Activated CD4-positive, alpha-beta memory T cell treated with anti-CD3 and anti-CD28 coated beads for 36 hours (primary cell): ENCODE measurements at regions not wholly inside any gene's neighbourhood (a gene's known extent, or its start where the extent isn't known, plus 50 kb on each side); places are given as distances from the start of the nearest gene placed in this dataset.

Experiments used
- CTCF ChIA-PET: fragments of 350-600 bp; sonication (Branson Sonifier 250); formaldehyde crosslinking; loops from one replicate; lab custom pipeline; 2021; ENCODE audit warnings: antibody characterized with exemption, inconsistent platforms; lab: Charles Lee
- POLR2A ChIA-PET: fragments of 350-600 bp; sonication (Branson Sonifier 250); formaldehyde crosslinking; loops from one replicate; lab custom pipeline; 2021; ENCODE audit warnings: antibody characterized with exemption; lab: Charles Lee
- DNase-seq: peaks from one replicate; pipeline ENCODE4 v3.0.0-alpha.2; 2020
- H3K27ac Mint-ChIP-seq: one replicate; pipeline ENCODE4 v1.8.0; 2021; ENCODE audit warnings: mixed read lengths
- H3K27me3 Mint-ChIP-seq: one replicate; pipeline ENCODE4 v1.8.0; 2021; ENCODE audit warnings: mixed read lengths
- H3K36me3 Mint-ChIP-seq: one replicate; pipeline ENCODE4 v1.8.0; 2021; ENCODE audit warnings: mixed read lengths
- H3K4me1 Mint-ChIP-seq: one replicate; pipeline ENCODE4 v1.8.0; 2021; ENCODE audit warnings: low read depth, mixed read lengths
- H3K4me3 Mint-ChIP-seq: one replicate; pipeline ENCODE4 v1.8.0; 2021; ENCODE audit warnings: mild to moderate bottlenecking, mixed read lengths
- H3K9me3 Mint-ChIP-seq: one replicate; pipeline ENCODE4 v1.8.0; 2021; ENCODE audit warnings: mixed read lengths
- intact Hi-C: fragments of 100-400 bp; cut with micrococcal nuclease; formaldehyde crosslinking; loops from one replicate; pipeline ENCODE4 v1.15.1; 2023
- microRNA-seq: library from miRNA; unstranded; fragments of <30 nt; microRNA quantifications from one replicate; pipeline ENCODE4 v1.2.0, GENCODE V29; 2022; ENCODE audit warnings: borderline number of aligned reads, borderline microRNAs expressed, borderline replicate concordance

GRCh38 chr9:94198414-94198813 lies 60.7 kb upstream of the ZNF169 start:
- CTCF ChIA-PET = interaction anchor here (1.0 to 1.1 kb wide), 2 partner anchors 15 to 132 kb away, joined by 3 read pairs; no protein-coding TSS in a partner anchor
- Mint-ChIP-seq H3K4me1 (no peaks in the 10 kb centered on the region), H3K4me3 (no peak overlapping the region), H3K27ac (no peak overlapping the region), H3K36me3 (peaks cover 41% of the 10 kb centered on the region), H3K27me3 (no peaks in the 10 kb centered on the region), H3K9me3 (peaks cover 32% of the 10 kb centered on the region)
- DNase-seq = no peak
- POLR2A ChIA-PET = no interaction called here
- intact Hi-C loops = no loop called here

DNA sequence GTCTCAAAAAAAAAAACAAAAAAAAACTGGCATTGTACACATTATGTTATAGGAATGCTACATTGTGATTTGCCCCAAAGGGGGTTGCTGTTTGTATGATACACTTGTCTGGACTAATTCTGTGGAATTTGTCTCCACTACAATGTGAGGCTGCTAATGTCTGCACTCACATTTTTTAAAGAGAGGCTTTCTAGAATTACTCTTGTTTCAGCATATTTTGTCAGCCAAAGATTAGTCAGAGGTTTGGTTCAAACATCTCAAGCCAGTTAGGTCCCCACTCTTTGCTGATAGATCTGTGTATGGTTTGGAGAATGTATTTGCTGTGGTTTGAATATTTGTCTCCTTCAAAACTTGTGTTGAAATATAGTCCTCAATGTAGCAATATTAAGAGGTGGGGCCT lies 59.3 kb upstream of the ZNF169 start:
- H3K27me3 Mint-ChIP-seq = no peaks in the 10 kb centered on the region
- intact Hi-C loops = no loop called here
- H3K9me3 Mint-ChIP-seq = peaks cover 35% of the 10 kb centered on the region
- POLR2A ChIA-PET = no interaction called here
- H3K4me3 Mint-ChIP-seq = no peak overlapping the region
- H3K36me3 Mint-ChIP-seq = peaks cover 28% of the 10 kb centered on the region
- no peak for DNase-seq
- CTCF ChIA-PET = interaction anchor here (0.7 kb wide), 1 partner anchor 13 kb away, joined by 3 read pairs; no protein-coding TSS in a partner anchor
- no peak overlapping the region for H3K27ac Mint-ChIP-seq
- H3K4me1 Mint-ChIP-seq = no peaks in the 10 kb centered on the region

DNA sequence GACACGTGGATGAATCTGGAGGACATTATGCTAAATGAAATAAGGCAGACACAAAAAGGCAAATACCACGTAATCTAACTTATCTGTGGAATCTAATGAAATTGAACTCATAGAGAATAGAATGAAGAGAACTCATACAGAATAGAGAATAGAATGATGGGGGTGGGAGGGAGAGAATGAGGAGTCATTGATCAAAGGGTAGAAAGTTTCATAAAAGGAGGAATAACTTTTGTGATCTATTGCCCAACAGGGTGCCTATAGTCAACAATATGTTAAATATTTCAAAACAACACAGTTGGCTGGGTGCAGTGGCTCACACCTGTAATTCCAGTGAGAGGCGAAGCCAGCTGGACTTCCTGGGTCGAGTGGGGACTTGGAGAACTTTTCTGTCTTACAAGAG lies 54.9 kb upstream of the ZNF169 start:
- no peak overlapping the region for H3K27ac Mint-ChIP-seq
- intact Hi-C loops = no loop called here
- no peaks in the 10 kb centered on the region for H3K27me3 Mint-ChIP-seq
- no peak overlapping the region for H3K4me3 Mint-ChIP-seq
- DNase-seq = no peak
- ChIA-PET POLR2A (no interaction called here), CTCF (interaction anchor here (1.0 kb wide), 1 partner anchor 9 kb away, joined by 3 read pairs; no protein-coding TSS in a partner anchor)
- H3K9me3 Mint-ChIP-seq = peaks cover 19% of the 10 kb centered on the region
- H3K4me1 Mint-ChIP-seq = no peaks in the 10 kb centered on the region
- peaks cover 12% of the 10 kb centered on the region for H3K36me3 Mint-ChIP-seq

- intact Hi-C loops = no loop called here
- Mint-ChIP-seq H3K4me3 (no peak overlapping the region), H3K4me1 (no peaks in the 10 kb centered on the region), H3K36me3 (no peaks in the 10 kb centered on the region), H3K27ac (no peak overlapping the region), H3K27me3 (no peaks in the 10 kb centered on the region), H3K9me3 (peaks cover 15% of the 10 kb centered on the region)
- no peak for DNase-seq
- ChIA-PET CTCF (interaction anchor here (1.0 kb wide), 1 partner anchor 150 kb away, joined by 3 read pairs; no protein-coding TSS in a partner anchor), POLR2A (no interaction called here)
These were observed 51.3 kb upstream of the ZNF169 start for GRCh38 chr9:94207781-94208180.

Small RNA genes lying in the stretch of these regions (microRNA-seq; reads per million reads assigned to microRNA genes)
- 108 reads per million, percentile 65 among the genes with 10 or more reads in this experiment for gene MIRLET7A1
- 8,940 reads per million, percentile 96 among the genes with 10 or more reads in this experiment for gene MIRLET7D
- gene MIRLET7F1 = 315 reads per million, percentile 76 among the genes with 10 or more reads in this experiment
